Left lung (tissue), 4 donors: ENCODE measurements at regions not wholly inside any gene's neighbourhood (a gene's known extent, or its start where the extent isn't known, plus 50 kb on each side); places are given as distances from the start of the nearest gene placed in this dataset.

Experiments
- ATAC-seq: fragments of 200-7000 bp; cut with Tn5 transposase; one replicate; pipeline ENCODE4 v1.9.1; 2020; ENCODE audit warnings: moderate library complexity
- DNase-seq, 4 donors: peaks; one replicate each; pipeline ENCODE4 v3.0.0-alpha.2; 2013 to 2020
- H3K27ac ChIP-seq, 2 donors: fragments of 200-600 bp; sonication (generic) in 1 of 2; one replicate each; pipeline versions ENCODE4 v1.5.0 to v1.8.0; 2020 to 2021
- H3K27me3 ChIP-seq, 2 donors: fragments of 200-600 bp; sonication (generic) in 1 of 2; one replicate each; pipeline versions ENCODE4 v1.5.0 to v1.8.0; 2020 to 2021
- H3K36me3 ChIP-seq, 2 donors: fragments of 200-600 bp; sonication (generic) in 1 of 2; one replicate each; pipeline versions ENCODE4 v1.5.0 to v1.8.0; 2020 to 2021
- H3K4me1 ChIP-seq, 2 donors: fragments of 200-600 bp; one replicate each; pipeline ENCODE4 v1.8.0; 2021
- H3K4me3 ChIP-seq, 2 donors: fragments of 200-600 bp; sonication (generic) in 1 of 2; one replicate each; pipeline versions ENCODE4 v1.5.0 to v1.8.0; 2020 to 2021; ENCODE audit warnings: mild to moderate bottlenecking in 1 of 2
- H3K9me3 ChIP-seq, 2 donors: fragments of 200-600 bp; sonication (generic) in 1 of 2; one replicate each; pipeline versions ENCODE4 v1.5.0 to v1.8.0; 2020 to 2021
- intact Hi-C, 2 donors: fragments of 100-400 bp; cut with DNase I; formaldehyde crosslinking; loops; one replicate each; pipeline versions ENCODE4 v1.11.2 to v1.14.2; 2022
- TF ChIP-seq, protein P1 (sequence below), 2 donors: fragments of 200-600 bp; sonication (generic) in 1 of 2; IDR thresholded peaks; one replicate each; pipeline versions ENCODE4 v1.5.0 to v1.8.0; 2021; ENCODE audit warnings: antibody characterized with exemption in 2 of 2
- donor health status: DM: no; HTN: yes; CAD: no.
- donor health status: DM: no; HTN: no; CAD: no.

DNA sequence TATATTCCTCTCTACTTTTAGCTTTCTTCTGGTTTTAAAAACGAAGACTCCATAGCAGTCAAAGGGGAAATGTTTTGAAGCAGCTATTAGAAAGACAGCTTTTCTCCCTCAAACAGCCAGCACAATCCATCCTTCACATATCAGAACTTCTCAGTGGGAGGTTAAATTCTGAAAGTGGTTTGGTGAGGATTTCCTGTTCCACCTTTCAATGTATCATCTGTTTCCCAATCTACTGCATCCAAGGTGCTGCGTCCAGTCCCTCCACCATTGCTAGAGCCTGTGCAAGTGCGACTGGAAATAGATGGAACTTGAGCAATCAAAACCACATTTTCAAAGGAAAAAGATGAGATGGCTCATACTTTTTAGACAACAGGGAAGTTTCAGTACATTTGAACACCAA lies 508.3 kb upstream of the ARID1B start:
- no peaks in the 10 kb centered on the region for H3K9me3 ChIP-seq
- no peaks in the 10 kb centered on the region for H3K27me3 ChIP-seq
- no peak overlapping the region for H3K27ac ChIP-seq
- H3K4me1 ChIP-seq, result no peaks in the 10 kb centered on the region
- no peaks in the 10 kb centered on the region for H3K36me3 ChIP-seq
- TF ChIP-seq, protein P1, sequence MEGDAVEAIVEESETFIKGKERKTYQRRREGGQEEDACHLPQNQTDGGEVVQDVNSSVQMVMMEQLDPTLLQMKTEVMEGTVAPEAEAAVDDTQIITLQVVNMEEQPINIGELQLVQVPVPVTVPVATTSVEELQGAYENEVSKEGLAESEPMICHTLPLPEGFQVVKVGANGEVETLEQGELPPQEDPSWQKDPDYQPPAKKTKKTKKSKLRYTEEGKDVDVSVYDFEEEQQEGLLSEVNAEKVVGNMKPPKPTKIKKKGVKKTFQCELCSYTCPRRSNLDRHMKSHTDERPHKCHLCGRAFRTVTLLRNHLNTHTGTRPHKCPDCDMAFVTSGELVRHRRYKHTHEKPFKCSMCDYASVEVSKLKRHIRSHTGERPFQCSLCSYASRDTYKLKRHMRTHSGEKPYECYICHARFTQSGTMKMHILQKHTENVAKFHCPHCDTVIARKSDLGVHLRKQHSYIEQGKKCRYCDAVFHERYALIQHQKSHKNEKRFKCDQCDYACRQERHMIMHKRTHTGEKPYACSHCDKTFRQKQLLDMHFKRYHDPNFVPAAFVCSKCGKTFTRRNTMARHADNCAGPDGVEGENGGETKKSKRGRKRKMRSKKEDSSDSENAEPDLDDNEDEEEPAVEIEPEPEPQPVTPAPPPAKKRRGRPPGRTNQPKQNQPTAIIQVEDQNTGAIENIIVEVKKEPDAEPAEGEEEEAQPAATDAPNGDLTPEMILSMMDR (IDR thresholded peaks at IDR 0.05), result no peak
- no peak for ATAC-seq
- intact Hi-C loops, result no loop called here
- DNase-seq, result no peak
- no peak overlapping the region for H3K4me3 ChIP-seq

DNA sequence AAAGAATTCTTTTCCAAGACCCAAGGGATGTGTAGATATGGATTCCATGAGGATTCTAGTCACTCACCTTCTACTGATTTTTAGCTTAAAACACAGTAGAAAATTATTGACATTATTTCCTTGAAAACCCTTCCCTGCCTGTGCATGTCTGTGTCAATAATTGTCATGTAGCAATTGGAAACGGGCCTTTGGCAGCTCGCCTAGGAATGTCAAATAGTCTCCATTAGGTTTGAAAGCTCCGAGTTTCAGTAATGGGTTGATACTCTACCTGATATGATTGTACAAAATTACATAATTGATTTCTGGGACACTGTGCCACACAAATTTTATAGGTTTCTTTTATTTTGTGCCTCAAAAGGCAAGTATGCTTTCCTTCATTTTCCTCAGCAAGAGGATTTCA lies 515.2 kb upstream of the ARID1B start:
- ATAC-seq, result no peak
- Histone ChIP-seq H3K27me3 (no peaks in the 10 kb centered on the region), H3K9me3 (no peaks in the 10 kb centered on the region), H3K27ac (no peak overlapping the region), H3K36me3 (no peaks in the 10 kb centered on the region), H3K4me3 (no peak overlapping the region), H3K4me1 (no peaks in the 10 kb centered on the region)
- DNase-seq, result no peak
- TF ChIP-seq, protein P1 (IDR thresholded peaks at IDR 0.05), result no peak
- intact Hi-C loops, result no loop called here

DNA sequence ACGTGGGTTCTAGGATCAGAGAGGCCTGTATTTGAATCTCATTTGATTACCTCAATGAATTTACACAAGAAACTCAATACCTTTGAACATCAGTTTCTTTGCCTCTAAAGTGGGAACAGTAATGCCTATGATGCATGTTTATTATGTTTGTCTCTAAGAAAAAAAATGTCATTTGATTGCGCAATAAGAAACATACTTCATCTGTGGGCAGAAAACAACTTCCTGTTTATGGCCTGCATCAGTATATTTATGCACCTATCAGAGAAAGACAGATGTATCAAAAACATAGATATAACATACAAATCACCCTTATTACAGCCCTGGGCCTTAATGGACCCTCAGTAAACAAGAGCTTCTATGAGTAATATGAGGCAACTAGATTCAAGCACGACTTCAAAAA lies 516.4 kb upstream of the ARID1B start:
- Histone ChIP-seq H3K4me1 (no peaks in the 10 kb centered on the region), H3K36me3 (no peaks in the 10 kb centered on the region), H3K4me3 (no peak overlapping the region), H3K27me3 (no peaks in the 10 kb centered on the region), H3K27ac (no peak overlapping the region), H3K9me3 (no peaks in the 10 kb centered on the region)
- ATAC-seq (no peak), DNase-seq (no peak)
- intact Hi-C loops, result no loop called here
- TF ChIP-seq, protein P1 (IDR thresholded peaks at IDR 0.05), result no peak

DNA sequence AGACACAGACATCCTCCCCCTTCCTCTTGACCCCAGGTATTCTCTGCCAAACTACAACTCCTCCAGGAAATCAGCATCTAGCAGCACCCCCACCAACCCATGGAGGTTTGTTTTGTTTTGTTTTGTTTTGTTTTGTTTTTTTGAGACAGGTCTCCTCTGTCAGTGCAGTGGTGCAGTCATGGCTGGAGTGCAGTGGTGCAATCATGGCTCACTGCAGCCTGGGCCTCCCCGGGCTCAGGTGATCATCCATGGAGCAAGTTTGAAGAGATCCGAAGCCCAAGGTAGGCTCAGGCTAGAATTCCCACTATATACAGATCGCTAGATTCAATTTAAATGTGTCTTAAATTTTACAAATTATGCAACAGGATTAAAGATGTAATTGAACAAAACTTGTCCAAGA lies 518.2 kb upstream of the ARID1B start:
- no peaks in the 10 kb centered on the region for H3K4me1 ChIP-seq
- no peaks in the 10 kb centered on the region for H3K9me3 ChIP-seq
- ATAC-seq, result no peak
- TF ChIP-seq, protein P1 (IDR thresholded peaks at IDR 0.05), result no peak
- H3K27ac ChIP-seq, result no peak overlapping the region
- H3K27me3 ChIP-seq, result no peaks in the 10 kb centered on the region
- H3K4me3 ChIP-seq, result no peak overlapping the region
- no peaks in the 10 kb centered on the region for H3K36me3 ChIP-seq
- intact Hi-C loops, result no loop called here
- DNase-seq, result no peak

DNA sequence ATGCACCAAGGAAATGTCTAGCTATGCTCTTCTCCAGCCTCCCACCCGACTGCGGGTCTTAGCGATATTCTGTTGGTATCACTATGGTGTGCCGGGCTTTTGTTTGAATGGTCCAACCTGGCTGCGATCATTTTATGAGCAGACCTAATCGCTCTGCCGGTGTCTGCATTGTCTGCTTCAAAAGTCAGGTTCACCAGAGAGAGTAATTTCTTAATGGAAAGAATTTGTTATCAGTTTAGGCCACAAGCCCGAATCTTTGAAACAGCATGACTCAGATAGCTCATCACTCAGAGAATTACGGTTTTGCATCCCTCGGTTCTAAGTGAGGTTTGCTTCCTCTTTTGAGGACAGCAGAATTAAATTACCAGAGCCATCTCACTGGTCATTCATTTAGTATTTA lies 521.0 kb upstream of the ARID1B start:
- H3K4me1 ChIP-seq, result no peaks in the 10 kb centered on the region
- H3K27me3 ChIP-seq, result no peaks in the 10 kb centered on the region
- no peaks in the 10 kb centered on the region for H3K36me3 ChIP-seq
- ATAC-seq (no peak), DNase-seq (no peak)
- no peak overlapping the region for H3K27ac ChIP-seq
- intact Hi-C loops, result no loop called here
- no peak overlapping the region for H3K4me3 ChIP-seq
- TF ChIP-seq, protein P1 (IDR thresholded peaks at IDR 0.05), result no peak
- H3K9me3 ChIP-seq, result no peaks in the 10 kb centered on the region
